ENCODE measurements at regions not wholly inside any gene's neighbourhood (a gene's known extent, or its start where the extent isn't known, plus 50 kb on each side); places are given as distances from the start of the nearest gene placed in this dataset.
A peak's percentile ranks its signal among the peaks of the same experiment; 100 is the strongest.

- no peak overlapping the region for H2AFZ ChIP-seq (ENCODE audit: low read depth, low read length)
- peaks cover 7% of the 10 kb centered on the region for H3K4me1 ChIP-seq (ENCODE audit: control insufficient read depth, insufficient read depth, low read depth, low read length)
- H3K9ac ChIP-seq (ENCODE audit: low read length) = no peak overlapping the region
- H3K4me3 ChIP-seq (ENCODE audit: insufficient read depth in 1 of 2, low read depth in 1 of 2, low read length in 2 of 2) = no peak overlapping the region
- no peak overlapping the region for H2BK15ac ChIP-seq (ENCODE audit: low read depth, poor library complexity, severe bottlenecking)
- H3K79me1 ChIP-seq (replicated peaks; ENCODE audit: low read length, poor library complexity, severe bottlenecking) = no peaks in the 10 kb centered on the region
- H2AK5ac ChIP-seq (ENCODE audit: low read length, severe bottlenecking) = peak overlapping the region; percentile 68
- H2BK120ac ChIP-seq (ENCODE audit: low read depth, low read length) = no peak overlapping the region
- H3K4me2 ChIP-seq (ENCODE audit: low read length, poor library complexity, severe bottlenecking) = no peak overlapping the region
- H3K4ac ChIP-seq (ENCODE audit: low read depth in 1 of 2, low read length in 2 of 2) = peak overlapping the region in 1 of 2 experiments; percentile 37
- H3K18ac ChIP-seq (ENCODE audit: low read depth in 1 of 2, low read length in 2 of 2) = no peak overlapping the region
- WGBS = 48% methylated on average over 2 of the region's 3 CpGs
- no peak for DNase-seq
- no peak overlapping the region for H3K23ac ChIP-seq (ENCODE audit: low read length in 2 of 2)
- no peaks in the 10 kb centered on the region for H3K9me3 ChIP-seq (ENCODE audit: control insufficient read depth, low read length)
- no peaks in the 10 kb centered on the region for H3K36me3 ChIP-seq (ENCODE audit: control insufficient read depth in 1 of 2, insufficient read depth in 2 of 2, low read depth in 1 of 2, low read length in 2 of 2)
- H3K27me3 ChIP-seq (ENCODE audit: control insufficient read depth in 1 of 2, insufficient read depth in 1 of 2, low read length in 2 of 2) = no peaks in the 10 kb centered on the region
- no peak overlapping the region for H3K14ac ChIP-seq (ENCODE audit: low read length in 2 of 2)
- no peak overlapping the region for H4K91ac ChIP-seq (ENCODE audit: low read length)
- no peak overlapping the region for H3K27ac ChIP-seq (ENCODE audit: low read length, poor library complexity, severe bottlenecking)
- H2BK12ac ChIP-seq (ENCODE audit: low read length in 2 of 2) = peak overlapping the region in 1 of 2 experiments; percentile 37
- H2BK5ac ChIP-seq (ENCODE audit: low read depth, low read length, poor library complexity, severe bottlenecking) = no peak overlapping the region
- H4K8ac ChIP-seq (ENCODE audit: low read length) = no peak overlapping the region
These were observed 60.5 kb upstream of the IGF1 start for GRCh38 chr12:102540815-102541385.

GRCh38 chr12:102539651-102540553 is 59.5 kb upstream of the IGF1 start:
- Histone ChIP-seq H3K9me3 (ENCODE audit: control insufficient read depth, low read length) (no peaks in the 10 kb centered on the region), H3K14ac (ENCODE audit: low read length in 2 of 2) (peak overlapping the region in 1 of 2 experiments; percentile 65), H4K91ac (ENCODE audit: low read length) (no peak overlapping the region), H3K27ac (ENCODE audit: low read length, poor library complexity, severe bottlenecking) (peak overlapping the region; percentile 82), H3K4me1 (ENCODE audit: control insufficient read depth, insufficient read depth, low read depth, low read length) (peaks cover 14% of the 10 kb centered on the region), H3K4me3 (ENCODE audit: insufficient read depth in 1 of 2, low read depth in 1 of 2, low read length in 2 of 2) (peak overlapping the region in 1 of 2 experiments; percentile 20), H2BK12ac (ENCODE audit: low read length in 2 of 2) (peak overlapping the region in 1 of 2 experiments; percentile 77), H2BK120ac (ENCODE audit: low read depth, low read length) (no peak overlapping the region), H2AFZ (ENCODE audit: low read depth, low read length) (no peak overlapping the region), H3K4me2 (ENCODE audit: low read length, poor library complexity, severe bottlenecking) (peak overlapping the region; percentile 49), H2BK15ac (ENCODE audit: low read depth, poor library complexity, severe bottlenecking) (no peak overlapping the region), H3K23ac (ENCODE audit: low read length in 2 of 2) (no peak overlapping the region), H2AK5ac (ENCODE audit: low read length, severe bottlenecking) (peak overlapping the region; percentile 14), H4K8ac (ENCODE audit: low read length) (peak overlapping the region; percentile 49), H3K27me3 (ENCODE audit: control insufficient read depth in 1 of 2, insufficient read depth in 1 of 2, low read length in 2 of 2) (no peaks in the 10 kb centered on the region), H3K79me1 (replicated peaks; ENCODE audit: low read length, poor library complexity, severe bottlenecking) (no peaks in the 10 kb centered on the region), H3K18ac (ENCODE audit: low read depth in 1 of 2, low read length in 2 of 2) (peak overlapping the region in 1 of 2 experiments; percentile 48), H3K4ac (ENCODE audit: low read depth in 1 of 2, low read length in 2 of 2) (peak overlapping the region; percentile 21 to 24), H2BK5ac (ENCODE audit: low read depth, low read length, poor library complexity, severe bottlenecking) (peak overlapping the region; percentile 38), H3K36me3 (ENCODE audit: control insufficient read depth in 1 of 2, insufficient read depth in 2 of 2, low read depth in 1 of 2, low read length in 2 of 2) (no peaks in the 10 kb centered on the region), H3K9ac (ENCODE audit: low read length) (peak overlapping the region; percentile 1)
- DNase-seq = peak; percentile 80
- 17% methylated on average over 9 of the region's 10 CpGs for WGBS

GRCh38 chr12:102535306-102535705 is 54.9 kb upstream of the IGF1 start:
- Histone ChIP-seq H3K4me1 (ENCODE audit: control insufficient read depth, insufficient read depth, low read depth, low read length) (peaks cover 19% of the 10 kb centered on the region), H3K79me1 (replicated peaks; ENCODE audit: low read length, poor library complexity, severe bottlenecking) (no peaks in the 10 kb centered on the region), H2BK15ac (ENCODE audit: low read depth, poor library complexity, severe bottlenecking) (no peak overlapping the region), H3K27ac (ENCODE audit: low read length, poor library complexity, severe bottlenecking) (peak overlapping the region; percentile 84), H3K18ac (ENCODE audit: low read depth in 1 of 2, low read length in 2 of 2) (no peak overlapping the region), H4K8ac (ENCODE audit: low read length) (no peak overlapping the region), H2AFZ (ENCODE audit: low read depth, low read length) (no peak overlapping the region), H3K36me3 (ENCODE audit: control insufficient read depth in 1 of 2, insufficient read depth in 2 of 2, low read depth in 1 of 2, low read length in 2 of 2) (no peaks in the 10 kb centered on the region), H3K4ac (ENCODE audit: low read depth in 1 of 2, low read length in 2 of 2) (no peak overlapping the region), H3K14ac (ENCODE audit: low read length in 2 of 2) (no peak overlapping the region), H3K23ac (ENCODE audit: low read length in 2 of 2) (no peak overlapping the region), H3K4me3 (ENCODE audit: insufficient read depth in 1 of 2, low read depth in 1 of 2, low read length in 2 of 2) (peak overlapping the region in 1 of 2 experiments; percentile 43), H2BK120ac (ENCODE audit: low read depth, low read length) (no peak overlapping the region), H3K27me3 (ENCODE audit: control insufficient read depth in 1 of 2, insufficient read depth in 1 of 2, low read length in 2 of 2) (no peaks in the 10 kb centered on the region), H2AK5ac (ENCODE audit: low read length, severe bottlenecking) (peak overlapping the region; percentile 11), H2BK12ac (ENCODE audit: low read length in 2 of 2) (no peak overlapping the region), H2BK5ac (ENCODE audit: low read depth, low read length, poor library complexity, severe bottlenecking) (no peak overlapping the region), H3K9me3 (ENCODE audit: control insufficient read depth, low read length) (no peaks in the 10 kb centered on the region), H3K4me2 (ENCODE audit: low read length, poor library complexity, severe bottlenecking) (no peak overlapping the region), H3K9ac (ENCODE audit: low read length) (peak overlapping the region; percentile 26), H4K91ac (ENCODE audit: low read length) (no peak overlapping the region)
- DNase-seq = no peak
- WGBS = 90% methylated on average over 8 of the region's 8 CpGs

- Histone ChIP-seq H3K27me3 (ENCODE audit: control insufficient read depth in 1 of 2, insufficient read depth in 1 of 2, low read length in 2 of 2) (no peaks in the 10 kb centered on the region), H3K18ac (ENCODE audit: low read depth in 1 of 2, low read length in 2 of 2) (no peak overlapping the region), H3K27ac (ENCODE audit: low read length, poor library complexity, severe bottlenecking) (no peak overlapping the region), H2BK12ac (ENCODE audit: low read length in 2 of 2) (peak overlapping the region in 1 of 2 experiments; percentile 48), H4K8ac (ENCODE audit: low read length) (no peak overlapping the region), H3K4me3 (ENCODE audit: insufficient read depth in 1 of 2, low read depth in 1 of 2, low read length in 2 of 2) (peak overlapping the region in 1 of 2 experiments; percentile 43), H3K9me3 (ENCODE audit: control insufficient read depth, low read length) (no peaks in the 10 kb centered on the region), H3K4me2 (ENCODE audit: low read length, poor library complexity, severe bottlenecking) (no peak overlapping the region), H3K4ac (ENCODE audit: low read depth in 1 of 2, low read length in 2 of 2) (no peak overlapping the region), H3K4me1 (ENCODE audit: control insufficient read depth, insufficient read depth, low read depth, low read length) (peaks cover 15% of the 10 kb centered on the region), H3K36me3 (ENCODE audit: control insufficient read depth in 1 of 2, insufficient read depth in 2 of 2, low read depth in 1 of 2, low read length in 2 of 2) (no peaks in the 10 kb centered on the region), H3K9ac (ENCODE audit: low read length) (peak overlapping the region; percentile 26), H2BK15ac (ENCODE audit: low read depth, poor library complexity, severe bottlenecking) (no peak overlapping the region), H3K79me1 (replicated peaks; ENCODE audit: low read length, poor library complexity, severe bottlenecking) (no peaks in the 10 kb centered on the region), H2BK120ac (ENCODE audit: low read depth, low read length) (no peak overlapping the region), H4K91ac (ENCODE audit: low read length) (no peak overlapping the region), H2AFZ (ENCODE audit: low read depth, low read length) (no peak overlapping the region), H3K14ac (ENCODE audit: low read length in 2 of 2) (no peak overlapping the region), H2BK5ac (ENCODE audit: low read depth, low read length, poor library complexity, severe bottlenecking) (no peak overlapping the region), H2AK5ac (ENCODE audit: low read length, severe bottlenecking) (peak overlapping the region; percentile 46), H3K23ac (ENCODE audit: low read length in 2 of 2) (no peak overlapping the region)
- no peak for DNase-seq
- WGBS = 87% methylated on average over 13 of the region's 13 CpGs
These were observed 54.5 kb upstream of the IGF1 start for GRCh38 chr12:102534899-102535298.

Measured in mesenchymal stem cell (in vitro differentiated cells and primary cell).